ENCODE measurements at regions not wholly inside any gene's neighbourhood (a gene's known extent, or its start where the extent isn't known, plus 50 kb on each side); places are given as distances from the start of the nearest gene placed in this dataset.
"Not testable (repeated sequence)": the region's sequence is repeated elsewhere in the genome, so short reads cannot be mapped to it uniquely, and the experiment has no call there.

DNA sequence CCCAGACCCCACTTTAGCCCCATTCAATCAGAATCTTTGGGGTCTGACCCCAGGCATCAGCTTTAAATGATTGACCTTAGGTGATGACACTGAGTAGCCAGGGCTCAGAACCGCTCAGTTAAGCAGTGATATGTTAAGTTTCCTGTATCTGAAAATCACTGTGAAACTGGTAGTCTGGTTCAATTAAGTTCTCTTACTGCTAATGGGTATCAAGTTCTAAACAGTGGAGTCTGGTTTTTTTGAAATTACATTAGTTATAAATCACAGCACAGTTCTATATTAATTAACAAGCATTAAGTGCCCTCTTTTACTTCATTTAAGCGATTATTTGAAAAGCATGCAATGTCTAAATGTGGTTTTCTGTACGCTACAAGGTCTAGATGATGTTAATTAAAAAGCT lies 117.9 kb downstream of the HAUS1 start:
- Histone ChIP-seq H3K4me1 (peaks cover 0 to 8% (median 0%) of the 10 kb centered on the region in 4 donors), H3K27me3 (no peaks in the 10 kb centered on the region), H3K36me3 (peaks cover 0 to 4% (median 0%) of the 10 kb centered on the region in 4 donors), H3K4me3 (no peak overlapping the region), H3K27ac (no peak overlapping the region), H3K9me3 (no peaks in the 10 kb centered on the region)
- in situ Hi-C loops (cut with MboI; ENCODE audit: low pct_ligation_motif_present in 1 of 4, low pct_unique_long_range_greater_than_20kb in 1 of 4, low sequenced_read_pairs in 3 of 4): no loop called here
- 95 to 97% methylated on average over 2 to 3 of the region's 3 CpGs for WGBS, 2 donors (ENCODE audit: low coverage in 1 of 2)
- DNase-seq: no peak
- TF ChIP-seq, protein P1, sequence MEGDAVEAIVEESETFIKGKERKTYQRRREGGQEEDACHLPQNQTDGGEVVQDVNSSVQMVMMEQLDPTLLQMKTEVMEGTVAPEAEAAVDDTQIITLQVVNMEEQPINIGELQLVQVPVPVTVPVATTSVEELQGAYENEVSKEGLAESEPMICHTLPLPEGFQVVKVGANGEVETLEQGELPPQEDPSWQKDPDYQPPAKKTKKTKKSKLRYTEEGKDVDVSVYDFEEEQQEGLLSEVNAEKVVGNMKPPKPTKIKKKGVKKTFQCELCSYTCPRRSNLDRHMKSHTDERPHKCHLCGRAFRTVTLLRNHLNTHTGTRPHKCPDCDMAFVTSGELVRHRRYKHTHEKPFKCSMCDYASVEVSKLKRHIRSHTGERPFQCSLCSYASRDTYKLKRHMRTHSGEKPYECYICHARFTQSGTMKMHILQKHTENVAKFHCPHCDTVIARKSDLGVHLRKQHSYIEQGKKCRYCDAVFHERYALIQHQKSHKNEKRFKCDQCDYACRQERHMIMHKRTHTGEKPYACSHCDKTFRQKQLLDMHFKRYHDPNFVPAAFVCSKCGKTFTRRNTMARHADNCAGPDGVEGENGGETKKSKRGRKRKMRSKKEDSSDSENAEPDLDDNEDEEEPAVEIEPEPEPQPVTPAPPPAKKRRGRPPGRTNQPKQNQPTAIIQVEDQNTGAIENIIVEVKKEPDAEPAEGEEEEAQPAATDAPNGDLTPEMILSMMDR (IDR thresholded peaks at IDR 0.05): no peak
- no peak for TF ChIP-seq EP300 (IDR thresholded peaks at IDR 0.05; ENCODE audit: low read depth)
- TF ChIP-seq POLR2A (IDR thresholded peaks at IDR 0.05): no peak
- TF ChIP-seq POLR2AphosphoS5 (IDR thresholded peaks at IDR 0.05): no peak
- intact Hi-C loops (cut with DNase I; ENCODE audit: low total_unique reads): no loop called here

DNA sequence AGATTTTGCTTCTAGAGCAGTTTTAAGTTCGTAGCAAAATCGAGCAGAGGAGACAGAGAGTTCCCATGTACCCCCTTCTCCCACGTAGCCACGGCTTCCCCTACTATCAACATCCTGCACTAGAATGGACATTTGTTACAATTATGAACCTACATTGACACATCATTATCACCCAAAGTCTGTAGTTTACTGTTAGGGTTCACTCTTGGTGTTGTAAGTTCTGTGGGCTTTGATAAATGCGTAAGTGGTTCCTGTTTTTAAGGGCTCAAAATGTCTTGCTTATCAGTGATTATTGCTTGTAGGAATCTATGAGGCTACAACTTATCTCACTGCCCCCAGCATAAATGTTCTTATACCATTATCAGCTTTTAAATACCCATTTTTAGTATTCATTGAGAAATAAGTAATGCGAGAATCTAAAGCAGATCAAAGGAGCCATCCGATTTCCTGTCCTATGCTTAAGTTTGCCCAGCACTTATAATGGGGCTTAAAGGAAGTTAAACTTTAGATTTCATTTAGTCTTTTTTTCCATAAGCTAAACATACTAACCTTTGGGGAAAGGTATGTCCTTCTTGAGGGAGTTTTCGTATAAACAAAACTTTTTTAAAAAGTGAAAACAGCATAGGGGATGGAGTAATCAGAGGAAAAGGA lies 118.7 kb downstream of the HAUS1 start:
- WGBS, 2 donors (ENCODE audit: low coverage in 1 of 2): 82 to 92% methylated on average over 8 of the region's 8 CpGs
- in situ Hi-C loops (cut with MboI; ENCODE audit: low pct_ligation_motif_present in 1 of 4, low pct_unique_long_range_greater_than_20kb in 1 of 4, low sequenced_read_pairs in 3 of 4): no loop called here
- no peak overlapping the region for H3K27ac ChIP-seq

DNA sequence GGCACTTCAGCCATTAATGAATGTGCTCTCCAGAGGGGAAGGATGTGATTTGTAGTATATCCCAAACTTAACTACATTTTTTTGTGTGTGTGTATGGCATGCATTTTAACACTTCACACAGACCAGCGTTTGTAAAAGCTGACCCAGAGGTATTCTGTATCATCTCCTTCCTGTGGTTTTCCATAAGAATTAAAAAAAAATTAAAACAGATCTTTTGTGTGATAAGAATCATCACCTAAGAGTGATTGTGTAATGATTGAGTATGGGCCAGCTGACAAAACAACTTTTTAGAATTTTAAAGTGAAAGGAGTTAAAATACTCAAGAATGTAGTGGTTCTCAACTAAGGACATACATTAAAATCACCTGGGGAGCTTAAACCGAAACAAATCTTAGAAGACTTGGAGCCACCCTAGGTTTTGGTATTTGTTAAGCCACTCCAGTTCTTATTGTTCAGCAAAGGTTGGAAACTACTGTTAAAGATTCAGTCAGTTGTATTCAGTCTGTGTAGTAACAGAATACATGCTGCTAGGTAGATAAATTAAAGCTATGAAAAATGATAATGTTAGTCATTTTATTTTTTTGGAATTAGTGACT lies 120.1 kb downstream of the HAUS1 start:
- in situ Hi-C loops (cut with MboI; ENCODE audit: low pct_ligation_motif_present in 1 of 4, low pct_unique_long_range_greater_than_20kb in 1 of 4, low sequenced_read_pairs in 3 of 4): no loop called here
- DNase-seq: no peak

More for the DNA sequence above, 118.7 kb downstream of the HAUS1 start:
- H3K4me3 ChIP-seq: no peak overlapping the region
- peaks cover 0 to 8% (median 0%) of the 10 kb centered on the region in 4 donors for H3K4me1 ChIP-seq
- no peak for TF ChIP-seq EP300 (IDR thresholded peaks at IDR 0.05; ENCODE audit: low read depth)
- TF ChIP-seq POLR2A (IDR thresholded peaks at IDR 0.05): no peak
- TF ChIP-seq POLR2AphosphoS5 (IDR thresholded peaks at IDR 0.05): no peak
- TF ChIP-seq, protein P1 (IDR thresholded peaks at IDR 0.05): no peak
- H3K27me3 ChIP-seq: no peaks in the 10 kb centered on the region
- intact Hi-C loops (cut with DNase I; ENCODE audit: low total_unique reads): no loop called here
- no peak for DNase-seq
- no peaks in the 10 kb centered on the region for H3K36me3 ChIP-seq
- H3K9me3 ChIP-seq: no peaks in the 10 kb centered on the region

DNA sequence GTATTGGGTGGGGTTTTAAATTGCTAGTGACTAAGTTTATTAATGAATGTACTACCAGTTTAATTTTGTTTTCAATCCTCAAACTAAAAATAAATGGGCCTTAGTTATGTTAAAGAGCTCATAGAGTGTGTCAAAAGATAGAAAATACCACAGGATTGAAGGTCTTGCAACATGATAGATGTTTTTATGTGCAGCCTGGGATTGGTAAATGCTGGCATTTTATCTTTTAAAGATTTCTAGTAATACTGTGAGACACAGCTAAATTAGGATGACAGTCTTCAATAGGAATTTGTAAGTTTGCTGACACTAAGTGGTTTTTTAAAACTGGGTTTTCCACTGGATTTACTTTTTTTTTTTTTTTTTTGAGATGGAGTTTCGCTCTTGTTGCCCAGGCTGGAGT lies 122.3 kb downstream of the HAUS1 start:
- H3K27me3 ChIP-seq: no peaks in the 10 kb centered on the region
- no peak for TF ChIP-seq POLR2A (IDR thresholded peaks at IDR 0.05)
- no peak for TF ChIP-seq POLR2AphosphoS5 (IDR thresholded peaks at IDR 0.05)
- TF ChIP-seq, protein P1 (IDR thresholded peaks at IDR 0.05): no peak
- TF ChIP-seq EP300 (IDR thresholded peaks at IDR 0.05; ENCODE audit: low read depth): no peak
- in situ Hi-C loops (cut with MboI; ENCODE audit: low pct_ligation_motif_present in 1 of 4, low pct_unique_long_range_greater_than_20kb in 1 of 4, low sequenced_read_pairs in 3 of 4): no loop called here
- WGBS, 2 donors (ENCODE audit: low coverage in 1 of 2): 83 to 95% methylated on average over 1 of the region's 1 CpG
- no peaks in the 10 kb centered on the region for H3K36me3 ChIP-seq
- no peak overlapping the region for H3K4me3 ChIP-seq
- intact Hi-C loops (cut with DNase I; ENCODE audit: low total_unique reads): no loop called here
- no peak for DNase-seq
- H3K4me1 ChIP-seq: peaks cover 0 to 14% (median 4%) of the 10 kb centered on the region in 4 donors
- no peaks in the 10 kb centered on the region for H3K9me3 ChIP-seq
- H3K27ac ChIP-seq: no peak overlapping the region

More for the DNA sequence above, 120.1 kb downstream of the HAUS1 start:
- WGBS, 2 donors (ENCODE audit: low coverage in 1 of 2): 68 to 74% methylated on average over 2 of the region's 2 CpGs
- TF ChIP-seq POLR2A (IDR thresholded peaks at IDR 0.05): no peak
- no peak for TF ChIP-seq POLR2AphosphoS5 (IDR thresholded peaks at IDR 0.05)
- TF ChIP-seq EP300 (IDR thresholded peaks at IDR 0.05; ENCODE audit: low read depth): no peak
- no peak overlapping the region for H3K27ac ChIP-seq
- H3K36me3 ChIP-seq: no peaks in the 10 kb centered on the region
- H3K9me3 ChIP-seq: no peaks in the 10 kb centered on the region
- H3K4me1 ChIP-seq: peaks cover 0 to 7% (median 0%) of the 10 kb centered on the region in 4 donors
- intact Hi-C loops (cut with DNase I; ENCODE audit: low total_unique reads): no loop called here
- no peak overlapping the region for H3K4me3 ChIP-seq
- no peaks in the 10 kb centered on the region for H3K27me3 ChIP-seq

DNA sequence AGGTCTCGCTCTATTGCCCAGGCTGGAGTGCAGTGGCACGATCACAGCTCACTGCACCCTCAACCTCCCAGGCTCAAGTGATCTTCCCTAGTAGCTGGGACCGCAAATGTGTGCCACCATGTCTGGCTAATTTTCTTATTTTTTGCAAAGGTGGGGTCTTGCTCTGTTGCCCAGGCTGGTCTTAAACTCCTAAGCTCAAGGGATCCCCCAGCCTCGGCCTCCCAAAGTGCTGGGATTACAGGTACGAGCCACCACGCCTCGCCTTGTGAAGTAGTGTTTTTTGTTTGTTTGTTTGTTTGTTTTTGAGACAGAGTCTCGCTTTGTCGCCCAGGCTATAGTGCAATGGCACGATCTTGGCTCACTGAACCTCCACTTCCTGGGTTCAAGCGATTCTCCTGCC lies 125.5 kb downstream of the HAUS1 start:
- in situ Hi-C loops (cut with MboI; ENCODE audit: low pct_ligation_motif_present in 1 of 4, low pct_unique_long_range_greater_than_20kb in 1 of 4, low sequenced_read_pairs in 3 of 4); H3K27me3 ChIP-seq; H3K9me3 ChIP-seq; H3K4me3 ChIP-seq; H3K27ac ChIP-seq; intact Hi-C loops (cut with DNase I; ENCODE audit: low total_unique reads); DNase-seq; H3K36me3 ChIP-seq: not testable (repeated sequence)
- H3K4me1 ChIP-seq: peaks cover 0 to 24% (median 7%) of the 10 kb centered on the region in 4 donors
- 89 to 92% methylated on average over 7 to 11 of the region's 11 CpGs for WGBS, 2 donors (ENCODE audit: low coverage in 1 of 2)
